ENCODE measurements at regions not wholly inside any gene's neighbourhood (a gene's known extent, or its start where the extent isn't known, plus 50 kb on each side); places are given as distances from the start of the nearest gene placed in this dataset.

DNA sequence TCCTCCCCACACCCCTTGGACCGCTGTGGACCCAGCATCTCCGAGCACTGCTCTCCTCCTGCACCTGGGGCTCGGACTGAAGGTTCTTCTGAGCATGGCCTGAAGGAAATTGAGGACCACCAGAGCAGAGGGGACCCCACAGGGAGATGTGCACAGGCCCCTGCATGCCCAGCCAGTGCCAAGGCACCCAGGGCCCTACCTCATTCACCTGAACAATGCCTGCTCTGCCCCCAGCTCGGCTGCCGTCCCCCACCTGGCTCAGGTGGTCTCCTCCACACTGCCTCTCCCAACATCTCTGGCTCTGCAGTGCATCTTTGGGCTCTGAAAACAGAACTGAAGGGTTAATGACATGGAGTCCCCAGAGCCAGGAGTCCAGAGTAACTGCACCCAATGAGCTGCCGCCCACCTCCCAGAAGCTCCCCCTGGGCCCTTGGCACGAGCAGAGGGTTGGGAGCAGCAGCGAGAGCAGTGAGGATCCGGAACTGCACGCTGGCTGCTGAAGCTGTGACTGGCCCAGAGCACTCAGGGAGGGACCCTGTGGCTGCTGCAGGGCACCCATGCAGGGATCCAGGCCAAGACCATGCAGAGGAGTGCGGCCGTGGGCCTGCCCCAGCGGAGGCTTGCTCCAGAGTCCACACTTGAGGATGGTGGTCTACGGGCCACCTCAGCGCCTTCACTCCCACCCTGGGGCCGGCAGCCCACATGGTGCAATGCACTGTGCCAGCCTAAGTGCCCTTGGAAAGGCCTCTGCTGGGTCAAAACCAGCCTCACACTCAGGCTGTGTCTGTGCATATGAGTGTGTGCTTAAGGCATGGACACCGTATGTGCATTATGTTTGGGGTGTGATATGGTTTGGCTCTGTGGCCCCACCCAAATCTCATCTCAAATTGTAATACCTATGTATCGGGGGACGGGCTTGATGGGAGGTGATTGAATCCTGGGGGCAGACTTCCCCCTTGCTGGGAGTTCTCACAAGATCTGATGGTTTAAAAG lies 686.1 kb downstream of the TBC1D22A start:
- DNase-seq, result no peak

DNA sequence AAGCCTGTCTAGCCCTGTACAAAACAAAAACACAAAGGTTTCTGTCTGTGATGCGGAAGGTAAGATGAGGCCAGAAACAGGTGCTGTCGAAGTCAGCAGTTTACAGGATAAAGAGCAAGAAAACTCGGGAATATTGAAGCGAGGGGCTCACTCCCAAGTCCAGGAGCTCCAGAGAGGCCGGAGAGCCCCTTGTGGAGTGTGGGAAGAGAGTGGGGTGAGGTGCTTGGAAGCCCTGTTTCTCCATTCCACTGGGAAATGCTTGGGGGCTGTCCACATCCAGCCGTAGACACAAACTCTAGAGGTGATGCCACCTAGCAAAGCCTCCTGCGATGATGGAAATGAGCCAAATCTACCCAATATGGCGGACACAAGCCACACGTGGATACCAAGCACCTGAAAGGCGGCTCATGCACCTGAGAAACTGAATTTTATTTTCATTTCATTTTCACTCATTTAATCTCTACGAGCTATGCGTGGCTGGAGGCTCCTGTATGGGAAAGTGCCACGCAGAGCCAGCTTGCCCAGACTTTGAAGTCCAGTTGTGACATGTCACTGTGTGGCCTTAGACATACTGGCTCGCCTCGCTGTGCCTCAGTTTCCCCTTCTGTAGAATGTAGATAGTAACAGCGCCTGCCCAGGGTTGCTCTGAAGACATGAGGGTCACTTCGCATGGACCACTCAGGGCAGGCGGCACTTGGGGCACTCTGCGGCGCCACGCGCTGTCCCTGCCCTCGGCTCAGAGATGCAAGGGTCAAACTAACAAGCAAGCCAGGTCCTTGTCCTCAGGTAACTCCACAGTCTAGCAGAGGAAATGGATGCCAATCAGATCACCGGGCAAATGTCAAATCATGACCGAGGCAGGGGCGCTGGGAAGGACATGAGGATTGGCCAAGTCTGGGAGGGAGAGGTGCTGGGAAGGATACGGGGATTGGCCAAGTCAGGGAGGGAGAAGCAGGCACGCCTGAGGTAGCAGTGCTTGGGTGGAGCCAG lies 684.7 kb downstream of the TBC1D22A start:
- DNase-seq, result no peak

- no peak for DNase-seq
Observed at GRCh38 chr22:47446331-47446730, 683.9 kb downstream of the TBC1D22A start.

DNA sequence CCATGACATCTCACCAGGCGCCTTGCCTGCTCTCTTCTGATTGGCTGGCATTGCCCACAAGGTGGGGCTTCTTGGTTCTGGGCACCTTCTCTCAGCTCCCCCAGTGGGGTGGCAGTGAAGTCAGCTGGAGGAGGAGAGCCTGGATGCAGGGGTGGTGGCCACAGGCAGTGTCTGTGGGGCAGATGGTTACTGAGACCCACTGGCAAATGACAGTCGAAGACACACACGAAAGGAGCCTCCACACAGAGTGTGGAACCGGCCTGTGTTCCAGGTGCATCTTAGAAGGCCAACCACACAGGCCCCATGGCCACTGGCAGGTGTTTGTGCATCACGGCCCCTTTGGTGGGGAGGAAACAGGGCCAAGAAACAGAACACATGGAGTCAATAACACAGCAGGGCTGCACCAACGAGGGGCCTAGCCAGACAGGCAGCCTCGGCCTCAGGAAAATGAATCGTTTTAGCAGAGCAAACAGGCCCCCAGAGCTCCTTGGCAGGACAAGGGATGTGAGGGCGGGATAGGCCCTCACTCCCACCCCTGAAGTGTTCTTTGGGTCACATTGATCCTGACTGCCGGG lies 683.4 kb downstream of the TBC1D22A start:
- DNase-seq, result no peak

DNA sequence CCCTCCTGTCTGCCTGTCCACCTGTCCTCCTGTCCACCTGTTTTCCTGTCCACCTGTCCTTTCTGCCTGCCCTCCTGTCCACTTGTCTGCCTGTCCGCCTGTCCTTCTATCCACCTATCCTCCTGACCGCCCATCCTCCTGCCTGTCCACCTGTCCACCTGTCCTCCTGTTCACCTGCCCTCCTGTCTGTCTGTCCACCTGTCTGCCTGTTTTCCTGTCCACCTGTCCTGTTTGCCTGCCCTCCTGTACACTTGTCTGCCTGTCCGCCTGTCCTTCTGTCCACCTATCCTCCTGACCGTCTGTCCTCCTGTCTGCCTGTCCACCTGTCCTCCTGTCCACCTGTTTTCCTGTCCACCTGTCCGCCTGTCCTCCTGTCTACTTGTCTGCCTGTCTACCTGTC lies 682.8 kb downstream of the TBC1D22A start:
- DNase-seq, result no peak

DNA sequence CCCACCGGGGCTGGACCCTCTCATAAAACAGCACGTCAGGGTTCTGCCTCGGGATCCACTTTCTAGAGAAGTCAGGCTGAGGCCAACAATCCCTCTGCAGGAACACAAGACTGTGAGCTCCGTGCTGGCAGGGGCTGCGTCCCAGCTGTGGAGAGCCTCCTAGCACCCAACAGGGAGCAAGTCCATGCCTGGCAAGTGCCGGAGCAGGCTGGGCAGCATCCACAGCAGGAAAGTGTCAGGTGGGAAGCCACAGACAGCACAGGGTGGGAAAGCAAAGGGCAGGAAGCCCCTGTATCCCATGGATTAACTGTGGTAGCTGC lies 682.3 kb downstream of the TBC1D22A start:
- no peak for DNase-seq

- no peak for DNase-seq
Observed at GRCh38 chr22:47443836-47444745, 681.6 kb downstream of the TBC1D22A start.

DNA sequence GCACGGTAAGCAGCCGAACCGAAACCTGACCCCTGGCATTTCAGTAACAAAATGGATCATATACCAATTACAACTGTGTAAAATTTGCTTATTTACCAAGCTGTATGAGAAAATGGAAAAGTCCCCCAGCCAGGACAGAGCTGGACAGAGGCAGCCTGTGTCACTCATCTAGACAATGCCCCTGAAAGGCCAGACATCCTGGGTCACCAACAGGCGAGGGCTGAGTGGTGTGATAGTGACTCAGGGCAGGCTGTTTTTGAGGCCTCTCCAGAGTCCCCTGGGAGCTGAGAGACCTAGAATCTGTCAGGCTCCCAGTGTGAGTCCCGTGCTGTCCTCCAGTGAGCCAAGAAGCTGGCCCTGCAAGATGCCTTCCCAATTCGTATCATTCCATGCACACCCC lies 680.4 kb downstream of the TBC1D22A start:
- no peak for DNase-seq

DNA sequence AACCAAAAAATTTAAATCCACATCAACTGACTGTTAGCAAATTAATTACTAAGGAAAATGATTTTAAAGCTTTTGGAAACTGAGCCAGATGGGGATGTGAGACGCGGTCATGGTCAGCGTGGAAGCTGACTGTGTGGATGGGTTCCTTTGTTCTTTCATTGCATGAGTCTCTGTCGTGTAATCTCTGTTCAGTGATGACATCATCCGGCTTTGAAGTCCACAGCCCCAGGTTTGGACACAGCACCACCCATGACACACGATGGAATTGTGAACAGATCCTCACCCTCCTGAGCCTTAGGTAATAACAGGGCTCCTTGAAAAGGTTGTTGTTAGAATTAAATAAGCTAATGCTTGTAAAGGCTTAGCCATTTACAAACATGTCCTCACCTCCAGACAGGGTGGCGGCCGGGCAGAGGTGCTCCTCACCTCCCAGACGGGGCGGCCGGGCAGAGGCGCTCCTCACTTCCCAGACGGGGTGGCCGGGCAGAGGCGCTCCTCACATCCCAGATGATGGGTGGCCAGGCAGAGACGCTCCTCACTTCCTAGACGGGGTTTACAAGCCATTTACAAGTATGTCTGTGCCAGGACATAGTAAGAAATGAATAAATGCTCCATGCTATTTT lies 677.3 kb downstream of the TBC1D22A start:
- DNase-seq, result no peak

GRCh38 chr22:47437636-47438035 lies 675.2 kb downstream of the TBC1D22A start:
- no peak for DNase-seq

DNA sequence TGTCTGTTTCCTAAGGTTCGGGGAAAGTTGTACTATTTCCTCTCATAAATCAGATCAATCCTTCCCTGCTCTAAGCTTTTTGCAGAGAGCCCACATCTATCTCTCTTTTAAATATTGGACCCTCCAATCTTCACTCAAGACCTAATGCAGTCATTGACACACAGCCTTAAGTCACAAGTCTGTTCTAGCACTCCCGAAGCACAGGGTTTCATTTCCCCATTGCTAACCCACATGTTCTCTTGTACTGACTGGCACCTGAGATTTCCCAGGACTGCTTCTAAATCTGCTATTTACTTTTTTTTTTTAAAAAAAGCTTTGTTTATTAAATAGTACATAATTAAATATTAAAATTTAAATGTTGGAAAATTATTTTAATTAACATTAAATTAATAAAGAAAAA lies 674.7 kb downstream of the TBC1D22A start:
- no peak for DNase-seq

GRCh38 chr22:47435826-47436225 lies 673.4 kb downstream of the TBC1D22A start:
- DNase-seq, result no peak

DNA sequence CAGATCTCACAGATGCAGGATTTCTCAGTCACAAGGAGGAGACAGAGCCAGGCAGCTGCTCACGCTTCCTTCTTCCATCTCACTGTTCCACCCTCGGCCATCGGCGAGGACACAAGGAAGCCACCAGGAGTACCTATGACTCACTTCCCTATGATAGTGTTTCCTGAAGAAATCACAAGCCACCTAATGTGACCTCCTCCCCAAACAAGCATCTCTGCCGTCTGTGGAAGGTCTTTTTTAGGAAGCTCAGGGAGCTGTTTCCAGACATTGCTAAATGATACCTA lies 672.7 kb downstream of the TBC1D22A start:
- no peak for DNase-seq

DNA sequence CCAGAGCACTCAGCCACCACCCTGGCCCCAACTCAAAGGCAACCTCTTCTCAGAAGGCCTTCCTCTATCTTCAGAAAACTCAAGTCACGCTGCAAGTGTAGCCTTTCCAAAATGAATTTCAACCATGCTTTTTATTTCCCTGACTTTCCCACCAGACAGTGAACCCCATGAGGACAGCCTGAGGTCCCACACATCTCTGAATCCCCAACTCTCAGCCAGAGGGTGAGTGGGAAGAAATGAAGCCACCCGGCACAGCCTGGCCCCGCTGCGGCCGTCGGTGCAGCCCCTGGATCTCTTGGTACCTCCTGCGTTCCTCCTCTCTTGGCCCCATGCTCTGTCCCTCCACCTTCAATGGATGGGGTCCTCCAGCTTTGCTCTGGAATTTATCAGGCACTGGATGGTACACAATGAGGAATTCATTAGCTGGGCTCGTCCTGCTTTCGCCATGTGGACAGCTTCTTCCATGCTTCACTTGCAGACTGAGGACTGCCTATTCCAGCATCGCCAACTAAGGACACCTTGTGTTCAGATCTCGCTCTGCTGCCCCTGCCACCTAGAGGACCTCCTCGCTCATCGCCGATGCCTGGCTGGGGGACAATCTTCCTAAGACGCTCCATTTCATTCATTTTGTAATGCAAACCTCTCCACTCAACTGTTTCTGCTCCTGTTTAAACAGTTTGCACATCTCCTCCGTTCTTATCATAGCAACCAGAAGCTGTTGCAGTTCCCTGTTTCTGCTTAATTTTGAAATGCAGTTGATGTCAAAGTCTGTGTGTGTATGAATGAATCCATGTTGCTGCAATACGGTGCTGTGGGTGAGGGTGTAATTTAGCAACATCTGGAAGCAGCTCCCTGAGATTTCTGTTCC lies 672.1 kb downstream of the TBC1D22A start:
- DNase-seq, result no peak

- DNase-seq, result no peak
Observed at GRCh38 chr22:47433627-47434026, 671.2 kb downstream of the TBC1D22A start.

DNA sequence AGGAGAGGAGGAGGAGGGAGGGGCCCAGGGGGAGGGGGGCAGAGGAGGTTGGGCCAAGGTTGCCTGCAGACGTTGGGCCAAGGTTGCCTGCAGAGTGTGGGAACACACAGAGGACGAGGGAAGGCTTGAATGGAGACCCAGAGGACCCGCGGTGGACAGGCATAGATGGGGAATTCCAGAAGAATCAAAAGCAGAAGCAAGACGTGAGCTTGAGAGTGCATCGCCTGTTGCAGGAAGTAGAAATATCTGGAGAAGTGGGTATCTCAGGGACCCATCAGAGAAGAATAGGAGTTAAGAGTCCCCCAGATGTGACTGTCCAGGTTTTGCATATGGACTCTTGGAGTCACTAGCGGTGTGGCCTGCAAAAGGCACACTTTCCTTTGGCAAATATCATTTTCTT lies 670.2 kb downstream of the TBC1D22A start:
- DNase-seq, result no peak

GRCh38 chr22:47423861-47424820 lies 661.7 kb downstream of the TBC1D22A start:
- no peak for DNase-seq

DNA sequence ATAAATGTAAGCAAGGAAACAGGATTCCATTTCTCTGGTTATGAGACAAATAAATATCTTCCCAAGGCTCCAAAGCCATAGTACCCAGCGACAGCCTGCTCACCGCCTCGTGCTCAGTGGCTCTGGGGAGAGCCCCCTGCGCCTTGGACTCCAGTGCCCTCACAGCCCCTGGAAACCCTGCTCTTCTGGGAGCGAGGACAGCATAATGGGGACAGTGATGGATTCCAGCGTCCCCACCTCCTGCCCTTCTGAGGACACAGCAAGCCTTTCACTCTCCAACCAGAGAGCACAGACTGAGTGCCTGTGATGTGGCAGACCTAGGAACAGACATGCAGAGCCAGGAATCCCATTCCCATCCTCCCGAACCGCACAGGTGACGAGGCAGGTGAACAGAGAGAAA lies 660.8 kb downstream of the TBC1D22A start:
- no peak for DNase-seq

GRCh38 chr22:47422736-47423135 lies 660.3 kb downstream of the TBC1D22A start:
- DNase-seq, result no peak

GRCh38 chr22:47421846-47422245 lies 659.4 kb downstream of the TBC1D22A start:
- DNase-seq, result no peak

Data from activated T-cell treated with anti-CD3 and anti-CD28 coated beads, Interleukin-2, amount 50 U/mL, for 48 hours (primary cell).